ENCODE measurements at regions not wholly inside any gene's neighbourhood (a gene's known extent, or its start where the extent isn't known, plus 50 kb on each side); places are given as distances from the start of the nearest gene placed in this dataset.

GRCh38 chr1:63190171-63190570 is 132.2 kb upstream of the FOXD3 start:
- Histone ChIP-seq H3K4me1 (ENCODE audit: control insufficient read depth in 1 of 2, insufficient read depth in 2 of 2, low read length in 2 of 2) (no peaks in the 10 kb centered on the region), H3K27ac (ENCODE audit: low read depth in 1 of 2, low read length in 2 of 2) (no peak overlapping the region), H3K36me3 (ENCODE audit: control insufficient read depth in 1 of 2, insufficient read depth in 2 of 2, low read length in 1 of 2) (no peaks in the 10 kb centered on the region), H3K4me3 (ENCODE audit: low read length in 2 of 2) (no peak overlapping the region), H3K9me3 (ENCODE audit: control insufficient read depth, low read length) (no peaks in the 10 kb centered on the region), H3K27me3 (ENCODE audit: control insufficient read depth in 1 of 2, insufficient read depth in 2 of 2, low read length in 1 of 2) (no peaks in the 10 kb centered on the region)
- 42 to 43% methylated on average over 2 of the region's 2 CpGs for WGBS, 2 donors
- intact Hi-C loops (cut with DNase I), result no loop called here
- ATAC-seq (ENCODE audit: low FRiP score), result no peak
- DNase-seq, result no peak

GRCh38 chr1:63198871-63199394 is 123.4 kb upstream of the FOXD3 start:
- ATAC-seq (ENCODE audit: low FRiP score), result no peak
- Histone ChIP-seq H3K27me3 (ENCODE audit: control insufficient read depth in 1 of 2, insufficient read depth in 2 of 2, low read length in 1 of 2) (no peaks in the 10 kb centered on the region), H3K9me3 (ENCODE audit: control insufficient read depth, low read length) (no peaks in the 10 kb centered on the region), H3K36me3 (ENCODE audit: control insufficient read depth in 1 of 2, insufficient read depth in 2 of 2, low read length in 1 of 2) (no peaks in the 10 kb centered on the region), H3K4me1 (ENCODE audit: control insufficient read depth in 1 of 2, insufficient read depth in 2 of 2, low read length in 2 of 2) (no peaks in the 10 kb centered on the region), H3K4me3 (ENCODE audit: low read length in 2 of 2) (no peak overlapping the region), H3K27ac (ENCODE audit: low read depth in 1 of 2, low read length in 2 of 2) (no peak overlapping the region)
- intact Hi-C loops (cut with DNase I), result no loop called here
- 21 to 22% methylated on average over 7 of the region's 7 CpGs for WGBS, 2 donors
- DNase-seq, result no peak

- Histone ChIP-seq H3K4me1 (ENCODE audit: control insufficient read depth in 1 of 2, insufficient read depth in 2 of 2, low read length in 2 of 2) (no peaks in the 10 kb centered on the region), H3K9me3 (ENCODE audit: control insufficient read depth, low read length) (no peaks in the 10 kb centered on the region), H3K27me3 (ENCODE audit: control insufficient read depth in 1 of 2, insufficient read depth in 2 of 2, low read length in 1 of 2) (no peaks in the 10 kb centered on the region), H3K4me3 (ENCODE audit: low read length in 2 of 2) (no peak overlapping the region), H3K27ac (ENCODE audit: low read depth in 1 of 2, low read length in 2 of 2) (no peak overlapping the region), H3K36me3 (ENCODE audit: control insufficient read depth in 1 of 2, insufficient read depth in 2 of 2, low read length in 1 of 2) (no peaks in the 10 kb centered on the region)
- intact Hi-C loops (cut with DNase I), result no loop called here
- ATAC-seq (ENCODE audit: low FRiP score) (no peak), DNase-seq (no peak)
- WGBS, 2 donors, result 16 to 17% methylated on average over 7 of the region's 7 CpGs
These were observed 122.5 kb upstream of the FOXD3 start for GRCh38 chr1:63199706-63200335.

- Histone ChIP-seq H3K27ac (ENCODE audit: low read depth in 1 of 2, low read length in 2 of 2) (no peak overlapping the region), H3K4me3 (ENCODE audit: low read length in 2 of 2) (no peak overlapping the region), H3K4me1 (ENCODE audit: control insufficient read depth in 1 of 2, insufficient read depth in 2 of 2, low read length in 2 of 2) (no peaks in the 10 kb centered on the region), H3K27me3 (ENCODE audit: control insufficient read depth in 1 of 2, insufficient read depth in 2 of 2, low read length in 1 of 2) (no peaks in the 10 kb centered on the region), H3K36me3 (ENCODE audit: control insufficient read depth in 1 of 2, insufficient read depth in 2 of 2, low read length in 1 of 2) (no peaks in the 10 kb centered on the region), H3K9me3 (ENCODE audit: control insufficient read depth, low read length) (no peaks in the 10 kb centered on the region)
- WGBS, 2 donors, result 21 to 34% methylated on average over 3 of the region's 3 CpGs
- DNase-seq (no peak), ATAC-seq (ENCODE audit: low FRiP score) (no peak)
- intact Hi-C loops (cut with DNase I), result no loop called here
These were observed 121.7 kb upstream of the FOXD3 start for GRCh38 chr1:63200676-63201075.

- Histone ChIP-seq H3K4me3 (ENCODE audit: low read length in 2 of 2) (no peak overlapping the region), H3K27ac (ENCODE audit: low read depth in 1 of 2, low read length in 2 of 2) (no peak overlapping the region), H3K9me3 (ENCODE audit: control insufficient read depth, low read length) (no peaks in the 10 kb centered on the region), H3K27me3 (ENCODE audit: control insufficient read depth in 1 of 2, insufficient read depth in 2 of 2, low read length in 1 of 2) (no peaks in the 10 kb centered on the region), H3K36me3 (ENCODE audit: control insufficient read depth in 1 of 2, insufficient read depth in 2 of 2, low read length in 1 of 2) (no peaks in the 10 kb centered on the region), H3K4me1 (ENCODE audit: control insufficient read depth in 1 of 2, insufficient read depth in 2 of 2, low read length in 2 of 2) (no peaks in the 10 kb centered on the region)
- intact Hi-C loops (cut with DNase I), result no loop called here
- no peak for DNase-seq
- 86 to 90% methylated on average over 2 of the region's 2 CpGs for WGBS, 2 donors
- no peak for ATAC-seq (ENCODE audit: low FRiP score)
These were observed 118.7 kb upstream of the FOXD3 start for GRCh38 chr1:63203641-63204040.

- intact Hi-C loops (cut with DNase I), result no loop called here
- 91 to 95% methylated on average over 3 of the region's 3 CpGs for WGBS, 2 donors
- no peak for ATAC-seq (ENCODE audit: low FRiP score)
These were observed 116.6 kb upstream of the FOXD3 start for GRCh38 chr1:63205776-63206175.

GRCh38 chr1:63214553-63214952 is 107.8 kb upstream of the FOXD3 start:
- no peaks in the 10 kb centered on the region for H3K4me1 ChIP-seq (ENCODE audit: control insufficient read depth in 1 of 2, insufficient read depth in 2 of 2, low read length in 2 of 2)
- intact Hi-C loops (cut with DNase I), result no loop called here
- H3K36me3 ChIP-seq (ENCODE audit: control insufficient read depth in 1 of 2, insufficient read depth in 2 of 2, low read length in 1 of 2), result no peaks in the 10 kb centered on the region
- no peaks in the 10 kb centered on the region for H3K27me3 ChIP-seq (ENCODE audit: control insufficient read depth in 1 of 2, insufficient read depth in 2 of 2, low read length in 1 of 2)
- H3K4me3 ChIP-seq (ENCODE audit: low read length in 2 of 2), result no peak overlapping the region
- H3K27ac ChIP-seq (ENCODE audit: low read depth in 1 of 2, low read length in 2 of 2), result no peak overlapping the region
- DNase-seq, result no peak
- no peaks in the 10 kb centered on the region for H3K9me3 ChIP-seq (ENCODE audit: control insufficient read depth, low read length)
- no peak for ATAC-seq (ENCODE audit: low FRiP score)
- WGBS, 2 donors, result 95 to 97% methylated on average over 2 of the region's 2 CpGs

More at GRCh38 chr1:63205776-63206175, 116.6 kb upstream of the FOXD3 start:
- Histone ChIP-seq H3K36me3 (ENCODE audit: control insufficient read depth in 1 of 2, insufficient read depth in 2 of 2, low read length in 1 of 2) (no peaks in the 10 kb centered on the region), H3K4me1 (ENCODE audit: control insufficient read depth in 1 of 2, insufficient read depth in 2 of 2, low read length in 2 of 2) (no peaks in the 10 kb centered on the region), H3K4me3 (ENCODE audit: low read length in 2 of 2) (no peak overlapping the region), H3K27me3 (ENCODE audit: control insufficient read depth in 1 of 2, insufficient read depth in 2 of 2, low read length in 1 of 2) (no peaks in the 10 kb centered on the region), H3K9me3 (ENCODE audit: control insufficient read depth, low read length) (no peaks in the 10 kb centered on the region), H3K27ac (ENCODE audit: low read depth in 1 of 2, low read length in 2 of 2) (no peak overlapping the region)
- DNase-seq, result no peak

GRCh38 chr1:63223426-63223825 is 98.9 kb upstream of the FOXD3 start:
- no peak for ATAC-seq (ENCODE audit: low FRiP score)

GRCh38 chr1:63230722-63231121 is 91.6 kb upstream of the FOXD3 start:
- DNase-seq, result no peak
- ATAC-seq (ENCODE audit: low FRiP score), result no peak
- whole genome bisulfite sequencing, 2 donors, result 81 to 84% methylated on average over 3 of the region's 3 CpGs
- Histone ChIP-seq H3K27ac (ENCODE audit: low read depth in 1 of 2, low read length in 2 of 2) (no peak overlapping the region), H3K4me1 (ENCODE audit: control insufficient read depth in 1 of 2, insufficient read depth in 2 of 2, low read length in 2 of 2) (no peaks in the 10 kb centered on the region), H3K36me3 (ENCODE audit: control insufficient read depth in 1 of 2, insufficient read depth in 2 of 2, low read length in 1 of 2) (no peaks in the 10 kb centered on the region), H3K9me3 (ENCODE audit: control insufficient read depth, low read length) (no peaks in the 10 kb centered on the region), H3K4me3 (ENCODE audit: low read length in 2 of 2) (no peak overlapping the region), H3K27me3 (ENCODE audit: control insufficient read depth in 1 of 2, insufficient read depth in 2 of 2, low read length in 1 of 2) (no peaks in the 10 kb centered on the region)
- intact Hi-C loops (cut with DNase I), result no loop called here

More at GRCh38 chr1:63223426-63223825, 98.9 kb upstream of the FOXD3 start:
- peaks cover 1% of the 10 kb centered on the region for H3K9me3 ChIP-seq (ENCODE audit: control insufficient read depth, low read length)
- H3K27me3 ChIP-seq (ENCODE audit: control insufficient read depth in 1 of 2, insufficient read depth in 2 of 2, low read length in 1 of 2), result peaks cover 0 to 5% of the 10 kb centered on the region in 2 donors
- H3K4me3 ChIP-seq (ENCODE audit: low read length in 2 of 2), result no peak overlapping the region
- no peak overlapping the region for H3K27ac ChIP-seq (ENCODE audit: low read depth in 1 of 2, low read length in 2 of 2)
- 47 to 48% methylated on average over 4 of the region's 4 CpGs for WGBS, 2 donors
- DNase-seq, result no peak
- H3K36me3 ChIP-seq (ENCODE audit: control insufficient read depth in 1 of 2, insufficient read depth in 2 of 2, low read length in 1 of 2), result no peaks in the 10 kb centered on the region
- no peaks in the 10 kb centered on the region for H3K4me1 ChIP-seq (ENCODE audit: control insufficient read depth in 1 of 2, insufficient read depth in 2 of 2, low read length in 2 of 2)
- intact Hi-C loops (cut with DNase I), result no loop called here
